ENCODE measurements at regions not wholly inside any gene's neighbourhood (a gene's known extent, or its start where the extent isn't known, plus 50 kb on each side); places are given as distances from the start of the nearest gene placed in this dataset.

GRCh38 chr20:12936020-12936419, 72.8 kb upstream of the SPTLC3 start:
- TF ChIP-seq POLR2A (IDR thresholded peaks at IDR 0.05) (no peak), CTCF (IDR thresholded peaks at IDR 0.05 in 8 of 11, conservative IDR thresholded peaks at IDR 0.05 in 3 of 11) (no peak)
